GM12875 (cell line): ENCODE measurements at regions not wholly inside any gene's neighbourhood (a gene's known extent, or its start where the extent isn't known, plus 50 kb on each side); places are given as distances from the start of the nearest gene placed in this dataset.

Experiments
- H3K4me3 ChIP-seq: one replicate; pipeline ENCODE4 v1.5.1; 2011; ENCODE audit warnings: low read depth, low read length, control low read depth
- CTCF ChIP-seq: IDR thresholded peaks from 2 replicates; pipeline ENCODE4 v1.5.1; 2011; ENCODE audit warnings: low read depth, mild to moderate bottlenecking, control low read depth, inconsistent platforms, low read length, moderate library complexity, borderline replicate concordance; ENCODE audit not compliant: insufficient read depth

- no peak overlapping the region for H3K4me3 ChIP-seq
- TF ChIP-seq CTCF: no peak
Observed at GRCh38 chr2:12428324-12428723, 288.4 kb upstream of the TRIB2 start.

GRCh38 chr2:12428786-12429185 lies 287.9 kb upstream of the TRIB2 start:
- H3K4me3 ChIP-seq: no peak overlapping the region
- no peak for TF ChIP-seq CTCF

- H3K4me3 ChIP-seq: no peak overlapping the region
- no peak for TF ChIP-seq CTCF
Observed at GRCh38 chr2:12429779-12430406, 286.8 kb upstream of the TRIB2 start.

- no peak for TF ChIP-seq CTCF
- H3K4me3 ChIP-seq: no peak overlapping the region
Observed at GRCh38 chr2:12430407-12431133, 286.2 kb upstream of the TRIB2 start.

- H3K4me3 ChIP-seq: no peak overlapping the region
- no peak for TF ChIP-seq CTCF
Observed at GRCh38 chr2:12432985-12433625, 283.6 kb upstream of the TRIB2 start.

GRCh38 chr2:12433626-12433990 lies 283.1 kb upstream of the TRIB2 start:
- H3K4me3 ChIP-seq: no peak overlapping the region
- no peak for TF ChIP-seq CTCF

- H3K4me3 ChIP-seq: no peak overlapping the region
- no peak for TF ChIP-seq CTCF
Observed at GRCh38 chr2:12434630-12435098, 282.1 kb upstream of the TRIB2 start.
